H1 (cell line): ENCODE measurements at regions not wholly inside any gene's neighbourhood (a gene's known extent, or its start where the extent isn't known, plus 50 kb on each side); places are given as distances from the start of the nearest gene placed in this dataset.

Source experiments
- CBX8 ChIP-seq: fragments of 300-800, 300-1000 bp; sonication (generic); IDR thresholded peaks from 2 replicates; pipeline ENCODE4 v1.7.1; 2016; ENCODE audit warnings: low read depth, low read length, borderline replicate concordance
- EP300 ChIP-seq, 2 experiments: IDR thresholded peaks; 1 replicate in 1 of 2; 2 replicates in 1 of 2; pipeline ENCODE4 v1.6.1; 2011 to 2012; ENCODE audit warnings: low read depth in 2 of 2, low read length in 2 of 2, mild to moderate bottlenecking in 2 of 2, borderline replicate concordance in 1 of 2, inconsistent platforms in 1 of 2, moderate library complexity in 1 of 2
- JUND ChIP-seq: IDR thresholded peaks from 2 replicates; pipeline ENCODE4 v1.6.1; 2011; ENCODE audit warnings: mild to moderate bottlenecking, improper control_type of control experiment, low read length
- KDM5A ChIP-seq: fragments of 200-600 bp; IDR thresholded peaks from 2 replicates; pipeline ENCODE4 v1.7.1; 2012; ENCODE audit warnings: mild to moderate bottlenecking, low read length, inconsistent platforms, mixed read lengths
- MAFK ChIP-seq: IDR thresholded peaks from 2 replicates; pipeline ENCODE4 v1.6.1; 2012; ENCODE audit warnings: low read depth, mild to moderate bottlenecking, improper control_type of control experiment, low read length
- SIRT6 ChIP-seq: IDR thresholded peaks from one replicate; pipeline ENCODE4 v1.7.1; 2012; ENCODE audit warnings: low read length, inconsistent platforms
- SIX5 ChIP-seq: IDR thresholded peaks from 2 replicates; pipeline ENCODE4 v1.6.1; 2011; ENCODE audit warnings: mild to moderate bottlenecking, low read depth, low read length
- YY1 ChIP-seq: IDR thresholded peaks from 2 replicates; pipeline ENCODE4 v1.6.1; 2011; ENCODE audit warnings: low read depth, mild to moderate bottlenecking, low read length
- TF ChIP-seq, protein P1 (sequence below): fragments of 300-600 bp; sonication (generic); IDR thresholded peaks from 2 replicates; pipeline ENCODE4 v1.7.1; 2012; ENCODE audit warnings: low read length, moderate library complexity, mild to moderate bottlenecking, inconsistent platforms; ENCODE audit not compliant: insufficient replicate concordance

DNA sequence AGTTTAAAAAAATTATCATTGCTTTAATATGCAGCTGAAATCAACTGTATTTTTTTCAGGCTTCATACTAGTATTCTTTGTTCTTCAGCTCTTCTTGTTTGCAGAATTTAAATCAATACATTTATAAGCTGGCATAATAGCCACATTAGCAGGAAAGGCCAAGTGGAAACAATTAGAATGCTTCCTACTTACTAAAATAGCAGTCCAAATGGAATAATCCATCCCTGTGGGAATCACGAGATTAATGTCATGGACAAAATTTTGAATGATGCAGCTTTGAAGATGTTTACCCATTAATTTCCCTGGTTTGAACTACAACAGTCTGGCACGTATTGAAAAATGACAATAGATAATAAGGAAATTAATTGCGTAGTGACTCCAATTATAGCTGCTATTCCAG, 2650.8 kb downstream of the PCDH9 start (continued):
- TF ChIP-seq, protein P1, sequence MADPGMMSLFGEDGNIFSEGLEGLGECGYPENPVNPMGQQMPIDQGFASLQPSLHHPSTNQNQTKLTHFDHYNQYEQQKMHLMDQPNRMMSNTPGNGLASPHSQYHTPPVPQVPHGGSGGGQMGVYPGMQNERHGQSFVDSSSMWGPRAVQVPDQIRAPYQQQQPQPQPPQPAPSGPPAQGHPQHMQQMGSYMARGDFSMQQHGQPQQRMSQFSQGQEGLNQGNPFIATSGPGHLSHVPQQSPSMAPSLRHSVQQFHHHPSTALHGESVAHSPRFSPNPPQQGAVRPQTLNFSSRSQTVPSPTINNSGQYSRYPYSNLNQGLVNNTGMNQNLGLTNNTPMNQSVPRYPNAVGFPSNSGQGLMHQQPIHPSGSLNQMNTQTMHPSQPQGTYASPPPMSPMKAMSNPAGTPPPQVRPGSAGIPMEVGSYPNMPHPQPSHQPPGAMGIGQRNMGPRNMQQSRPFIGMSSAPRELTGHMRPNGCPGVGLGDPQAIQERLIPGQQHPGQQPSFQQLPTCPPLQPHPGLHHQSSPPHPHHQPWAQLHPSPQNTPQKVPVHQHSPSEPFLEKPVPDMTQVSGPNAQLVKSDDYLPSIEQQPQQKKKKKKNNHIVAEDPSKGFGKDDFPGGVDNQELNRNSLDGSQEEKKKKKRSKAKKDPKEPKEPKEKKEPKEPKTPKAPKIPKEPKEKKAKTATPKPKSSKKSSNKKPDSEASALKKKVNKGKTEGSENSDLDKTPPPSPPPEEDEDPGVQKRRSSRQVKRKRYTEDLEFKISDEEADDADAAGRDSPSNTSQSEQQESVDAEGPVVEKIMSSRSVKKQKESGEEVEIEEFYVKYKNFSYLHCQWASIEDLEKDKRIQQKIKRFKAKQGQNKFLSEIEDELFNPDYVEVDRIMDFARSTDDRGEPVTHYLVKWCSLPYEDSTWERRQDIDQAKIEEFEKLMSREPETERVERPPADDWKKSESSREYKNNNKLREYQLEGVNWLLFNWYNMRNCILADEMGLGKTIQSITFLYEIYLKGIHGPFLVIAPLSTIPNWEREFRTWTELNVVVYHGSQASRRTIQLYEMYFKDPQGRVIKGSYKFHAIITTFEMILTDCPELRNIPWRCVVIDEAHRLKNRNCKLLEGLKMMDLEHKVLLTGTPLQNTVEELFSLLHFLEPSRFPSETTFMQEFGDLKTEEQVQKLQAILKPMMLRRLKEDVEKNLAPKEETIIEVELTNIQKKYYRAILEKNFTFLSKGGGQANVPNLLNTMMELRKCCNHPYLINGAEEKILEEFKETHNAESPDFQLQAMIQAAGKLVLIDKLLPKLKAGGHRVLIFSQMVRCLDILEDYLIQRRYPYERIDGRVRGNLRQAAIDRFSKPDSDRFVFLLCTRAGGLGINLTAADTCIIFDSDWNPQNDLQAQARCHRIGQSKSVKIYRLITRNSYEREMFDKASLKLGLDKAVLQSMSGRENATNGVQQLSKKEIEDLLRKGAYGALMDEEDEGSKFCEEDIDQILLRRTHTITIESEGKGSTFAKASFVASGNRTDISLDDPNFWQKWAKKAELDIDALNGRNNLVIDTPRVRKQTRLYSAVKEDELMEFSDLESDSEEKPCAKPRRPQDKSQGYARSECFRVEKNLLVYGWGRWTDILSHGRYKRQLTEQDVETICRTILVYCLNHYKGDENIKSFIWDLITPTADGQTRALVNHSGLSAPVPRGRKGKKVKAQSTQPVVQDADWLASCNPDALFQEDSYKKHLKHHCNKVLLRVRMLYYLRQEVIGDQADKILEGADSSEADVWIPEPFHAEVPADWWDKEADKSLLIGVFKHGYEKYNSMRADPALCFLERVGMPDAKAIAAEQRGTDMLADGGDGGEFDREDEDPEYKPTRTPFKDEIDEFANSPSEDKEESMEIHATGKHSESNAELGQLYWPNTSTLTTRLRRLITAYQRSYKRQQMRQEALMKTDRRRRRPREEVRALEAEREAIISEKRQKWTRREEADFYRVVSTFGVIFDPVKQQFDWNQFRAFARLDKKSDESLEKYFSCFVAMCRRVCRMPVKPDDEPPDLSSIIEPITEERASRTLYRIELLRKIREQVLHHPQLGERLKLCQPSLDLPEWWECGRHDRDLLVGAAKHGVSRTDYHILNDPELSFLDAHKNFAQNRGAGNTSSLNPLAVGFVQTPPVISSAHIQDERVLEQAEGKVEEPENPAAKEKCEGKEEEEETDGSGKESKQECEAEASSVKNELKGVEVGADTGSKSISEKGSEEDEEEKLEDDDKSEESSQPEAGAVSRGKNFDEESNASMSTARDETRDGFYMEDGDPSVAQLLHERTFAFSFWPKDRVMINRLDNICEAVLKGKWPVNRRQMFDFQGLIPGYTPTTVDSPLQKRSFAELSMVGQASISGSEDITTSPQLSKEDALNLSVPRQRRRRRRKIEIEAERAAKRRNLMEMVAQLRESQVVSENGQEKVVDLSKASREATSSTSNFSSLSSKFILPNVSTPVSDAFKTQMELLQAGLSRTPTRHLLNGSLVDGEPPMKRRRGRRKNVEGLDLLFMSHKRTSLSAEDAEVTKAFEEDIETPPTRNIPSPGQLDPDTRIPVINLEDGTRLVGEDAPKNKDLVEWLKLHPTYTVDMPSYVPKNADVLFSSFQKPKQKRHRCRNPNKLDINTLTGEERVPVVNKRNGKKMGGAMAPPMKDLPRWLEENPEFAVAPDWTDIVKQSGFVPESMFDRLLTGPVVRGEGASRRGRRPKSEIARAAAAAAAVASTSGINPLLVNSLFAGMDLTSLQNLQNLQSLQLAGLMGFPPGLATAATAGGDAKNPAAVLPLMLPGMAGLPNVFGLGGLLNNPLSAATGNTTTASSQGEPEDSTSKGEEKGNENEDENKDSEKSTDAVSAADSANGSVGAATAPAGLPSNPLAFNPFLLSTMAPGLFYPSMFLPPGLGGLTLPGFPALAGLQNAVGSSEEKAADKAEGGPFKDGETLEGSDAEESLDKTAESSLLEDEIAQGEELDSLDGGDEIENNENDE: no peak
- TF ChIP-seq SIRT6: no peak
- TF ChIP-seq MAFK: no peak
- TF ChIP-seq JUND: no peak
- no peak for TF ChIP-seq EP300 (IDR thresholded peaks at IDR 0.05; ENCODE audit: borderline replicate concordance in 1 of 2, low read depth in 2 of 2, low read length in 2 of 2)
- no peak for TF ChIP-seq SIX5
- no peak for TF ChIP-seq KDM5A
- no peak for TF ChIP-seq CBX8
- TF ChIP-seq YY1: no peak
- TF ChIP-seq, all 59 proteins: peak for 0
